B cell (primary cell): ENCODE measurements at regions not wholly inside any gene's neighbourhood (a gene's known extent, or its start where the extent isn't known, plus 50 kb on each side); places are given as distances from the start of the nearest gene placed in this dataset.

Experiments
- CTCF ChIP-seq: fragments of 200-600 bp; IDR thresholded peaks from one replicate; pipeline ENCODE4 v1.8.0; 2022; ENCODE audit warnings: antibody characterized with exemption, mild to moderate bottlenecking
- EZH2 ChIP-seq: IDR thresholded peaks from 2 replicates; pipeline ENCODE4 v1.6.1; 2012; ENCODE audit warnings: borderline replicate concordance, low read depth, mild to moderate bottlenecking, moderate library complexity, low read length; ENCODE audit not compliant: insufficient read depth, poor library complexity, severe bottlenecking

GRCh38 chr4:24209906-24210305 is 320.1 kb upstream of the PPARGC1A start:
- no peak for TF ChIP-seq CTCF
- no peak for TF ChIP-seq EZH2
